T follicular helper cell (primary cell): ENCODE measurements at regions not wholly inside any gene's neighbourhood (a gene's known extent, or its start where the extent isn't known, plus 50 kb on each side); places are given as distances from the start of the nearest gene placed in this dataset.

ENCODE experiments used
- DNase-seq: peaks from one replicate; pipeline ENCODE4 v3.0.0-alpha.2; 2020; ENCODE audit warnings: low read depth

DNA sequence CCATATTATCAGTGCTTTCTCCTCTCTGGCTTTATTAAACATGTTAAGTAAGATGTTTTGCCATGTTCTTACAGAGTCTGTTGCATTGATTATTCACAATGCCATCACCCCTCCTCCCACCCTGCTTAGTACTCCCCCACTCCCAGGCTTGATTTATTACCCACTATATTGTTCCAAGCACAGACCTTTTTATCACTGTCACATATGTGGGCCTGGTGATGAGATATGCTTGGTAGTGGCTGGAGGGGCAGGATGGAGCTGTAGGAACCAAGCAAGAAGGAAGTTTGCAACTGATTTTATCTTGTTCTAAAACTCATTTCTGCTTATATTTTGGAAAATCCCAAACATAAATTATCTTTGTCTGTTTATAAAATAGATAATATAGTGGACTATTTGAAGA lies 748.2 kb upstream of the CELF4 start:
- DNase-seq, result no peak

DNA sequence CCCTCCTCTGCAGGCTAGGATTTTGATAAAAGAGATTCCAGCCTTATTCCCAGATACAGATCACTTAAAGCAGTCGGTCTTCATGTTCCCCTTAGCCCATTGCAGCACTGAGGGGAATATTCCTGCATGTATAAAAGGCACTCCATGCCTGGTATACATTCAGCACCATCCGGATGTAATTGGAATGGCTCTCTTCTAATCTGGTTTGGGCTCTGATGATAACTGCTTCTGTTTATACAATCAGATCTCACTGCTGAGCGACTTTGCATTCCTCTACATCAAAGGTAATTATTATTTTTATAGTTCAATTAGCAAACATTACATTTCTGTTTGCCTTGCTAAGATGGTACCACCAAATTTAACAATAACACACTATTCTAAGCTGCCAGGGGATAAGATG lies 746.9 kb upstream of the CELF4 start:
- no peak for DNase-seq

DNA sequence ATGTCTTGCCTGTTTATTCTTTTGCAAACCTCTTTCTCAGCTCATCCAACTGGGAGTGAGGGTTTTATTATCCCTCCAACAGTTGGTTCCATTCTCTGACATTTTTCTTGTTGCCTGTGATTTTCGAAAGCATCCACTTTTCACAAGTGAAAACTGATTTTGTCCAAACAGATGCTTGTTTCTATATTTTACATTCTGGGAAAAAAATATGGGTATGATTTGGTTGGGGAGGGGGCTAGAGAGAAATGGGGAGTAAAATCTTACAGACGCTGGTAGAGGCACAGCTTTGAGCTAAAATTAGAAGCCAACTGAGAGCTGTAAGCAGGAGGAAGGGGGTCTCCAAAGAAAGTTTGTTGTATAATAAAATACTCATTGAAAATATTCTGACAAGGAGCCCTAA lies 745.3 kb upstream of the CELF4 start:
- no peak for DNase-seq

DNA sequence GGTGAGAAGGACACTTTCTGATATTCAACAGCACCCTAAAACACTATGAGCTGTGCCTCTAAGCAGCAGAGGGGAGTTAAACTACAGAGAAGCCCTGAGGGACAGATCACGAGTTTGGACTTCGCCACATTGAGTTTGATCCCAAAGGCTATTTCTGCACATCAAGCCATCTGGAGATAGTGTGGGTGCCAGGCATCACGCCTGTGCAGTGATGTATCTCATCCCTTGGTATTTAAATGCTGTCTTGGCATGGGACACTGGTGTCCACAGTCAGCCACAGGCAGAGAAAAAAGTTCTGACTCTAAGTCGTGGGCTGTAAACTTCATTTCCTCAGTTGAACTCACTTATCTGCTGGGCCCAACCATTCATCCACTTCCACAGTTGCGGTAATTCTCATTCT lies 742.3 kb upstream of the CELF4 start:
- DNase-seq, result no peak

DNA sequence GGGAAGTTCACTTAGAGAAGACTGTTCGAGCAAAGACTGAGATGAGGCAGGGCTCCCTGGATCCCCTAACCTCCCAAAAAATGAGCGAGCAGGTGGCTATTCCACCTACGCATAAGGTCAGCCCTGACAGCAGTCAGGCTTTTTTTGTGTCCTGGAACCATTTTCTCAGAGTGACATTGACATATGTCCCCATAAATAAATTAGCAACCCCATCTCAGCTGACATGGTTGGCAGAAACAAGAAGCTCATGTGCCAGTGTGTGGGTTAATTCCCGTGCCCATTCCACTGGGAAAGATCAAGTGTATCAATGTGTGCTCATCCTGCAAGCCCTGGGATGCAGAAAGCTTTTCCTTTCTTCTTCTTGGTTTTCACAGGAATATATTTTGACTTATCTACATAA lies 740.4 kb upstream of the CELF4 start:
- no peak for DNase-seq

DNA sequence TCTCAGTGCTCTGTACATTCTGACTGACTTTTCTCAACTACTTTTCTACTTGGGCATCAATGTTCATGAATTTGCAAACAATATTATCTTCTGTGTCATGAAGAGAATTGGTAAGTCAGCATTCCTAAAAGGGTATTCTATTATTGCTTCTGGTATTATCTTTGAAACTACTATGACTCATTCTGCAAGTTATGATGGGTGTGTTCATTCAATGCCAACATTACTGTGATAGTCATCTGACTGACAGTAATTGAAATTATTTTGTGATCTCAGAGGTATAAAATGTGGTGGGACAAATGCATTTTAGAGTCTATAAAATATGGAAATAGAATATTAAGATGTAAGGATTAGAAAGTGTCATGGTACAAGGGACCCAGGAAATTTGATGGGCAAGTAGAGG lies 736.0 kb upstream of the CELF4 start:
- DNase-seq, result no peak

DNA sequence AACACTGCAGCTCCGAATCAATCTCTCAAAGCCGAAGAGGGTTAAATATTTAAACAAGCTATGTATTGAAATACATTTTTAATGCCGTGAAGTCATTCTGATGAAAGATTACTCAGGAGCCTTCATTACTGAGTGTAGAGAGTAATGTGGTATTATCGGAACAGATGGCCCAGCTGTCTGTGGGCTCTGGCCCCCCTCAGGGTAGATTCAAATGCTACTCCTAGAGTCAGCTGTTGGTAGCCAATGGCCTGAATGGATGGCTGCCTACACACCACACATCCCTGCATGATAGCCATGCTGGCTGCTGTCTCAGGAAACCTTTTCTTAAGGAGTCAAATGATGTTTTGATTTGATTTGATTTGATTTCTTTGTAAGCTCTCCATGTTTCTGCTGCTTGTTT lies 732.3 kb upstream of the CELF4 start:
- DNase-seq, result no peak

DNA sequence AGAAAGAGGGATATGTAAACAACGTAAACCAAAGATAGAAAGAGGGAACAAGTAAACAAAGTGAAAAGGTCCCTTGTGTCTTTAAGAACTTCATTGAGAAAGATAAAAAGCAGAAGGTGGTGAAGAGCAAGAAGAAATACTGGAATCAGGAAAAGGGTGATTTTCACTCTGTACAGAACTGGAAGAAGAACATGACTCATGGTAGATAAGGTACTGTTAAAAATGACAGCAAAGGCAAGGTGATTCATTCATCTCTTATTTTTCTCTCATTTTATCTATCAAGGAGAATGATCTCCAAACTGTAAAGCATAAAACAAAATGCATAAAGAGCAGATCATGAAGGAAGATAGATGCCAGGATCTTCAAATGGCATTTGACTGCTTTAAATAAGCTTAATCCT lies 724.6 kb upstream of the CELF4 start:
- DNase-seq, result no peak

DNA sequence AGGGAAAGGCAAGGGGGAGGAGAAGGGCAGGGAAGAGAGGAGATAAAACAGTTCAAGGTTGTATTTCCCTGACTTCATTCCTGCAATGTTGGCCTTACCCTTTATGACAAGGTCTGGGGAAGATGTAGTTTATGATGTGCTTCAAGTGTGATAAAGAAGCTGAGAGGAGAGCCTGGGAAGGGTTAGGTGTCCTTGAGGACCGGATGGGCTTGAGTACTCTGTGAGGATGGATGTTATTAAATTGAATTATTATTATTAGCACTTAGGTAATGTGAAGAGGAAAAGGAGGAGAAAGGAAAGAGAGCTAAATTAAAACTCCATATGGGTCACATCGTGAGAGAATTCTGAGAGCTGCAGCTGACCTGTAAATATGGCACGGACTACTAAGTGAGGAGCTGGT lies 719.4 kb upstream of the CELF4 start:
- no peak for DNase-seq

DNA sequence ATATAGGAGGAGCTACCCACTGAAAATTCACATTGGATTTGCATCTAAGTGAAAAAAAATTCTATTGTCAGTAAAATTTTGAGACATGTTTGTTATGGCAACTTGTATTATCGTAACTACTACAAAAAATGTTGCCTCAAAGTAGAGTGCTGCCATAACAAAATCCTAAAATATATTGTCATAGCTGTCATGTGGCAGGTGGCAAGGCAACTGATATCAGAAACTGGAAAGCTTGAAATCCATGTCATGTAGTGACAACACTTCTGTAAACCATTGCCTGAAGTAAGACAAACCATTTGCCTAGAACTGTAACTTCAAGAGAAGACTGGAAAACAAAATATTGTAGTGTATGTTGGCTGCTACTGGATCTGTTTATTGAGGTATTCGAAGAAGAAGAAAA lies 697.5 kb upstream of the CELF4 start:
- DNase-seq, result no peak

DNA sequence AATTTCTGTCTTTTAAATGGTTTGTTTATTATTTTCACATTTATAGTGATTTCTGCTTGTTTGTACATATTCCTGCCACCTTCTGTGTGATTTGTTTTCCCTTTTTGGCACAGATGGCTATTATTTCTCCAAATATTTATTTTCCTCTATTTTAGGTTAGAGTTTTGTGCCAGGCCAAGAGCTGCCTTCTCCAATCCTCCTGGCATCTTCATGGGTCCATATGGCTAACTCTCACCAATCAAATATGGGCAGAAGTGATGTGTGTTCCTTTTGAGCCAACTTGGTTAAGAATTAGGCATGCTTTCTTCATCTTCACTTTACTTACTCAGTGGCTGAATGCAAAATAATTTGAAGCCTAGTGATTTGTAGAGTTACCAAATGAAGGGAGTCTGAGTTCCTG lies 697.1 kb upstream of the CELF4 start:
- no peak for DNase-seq

DNA sequence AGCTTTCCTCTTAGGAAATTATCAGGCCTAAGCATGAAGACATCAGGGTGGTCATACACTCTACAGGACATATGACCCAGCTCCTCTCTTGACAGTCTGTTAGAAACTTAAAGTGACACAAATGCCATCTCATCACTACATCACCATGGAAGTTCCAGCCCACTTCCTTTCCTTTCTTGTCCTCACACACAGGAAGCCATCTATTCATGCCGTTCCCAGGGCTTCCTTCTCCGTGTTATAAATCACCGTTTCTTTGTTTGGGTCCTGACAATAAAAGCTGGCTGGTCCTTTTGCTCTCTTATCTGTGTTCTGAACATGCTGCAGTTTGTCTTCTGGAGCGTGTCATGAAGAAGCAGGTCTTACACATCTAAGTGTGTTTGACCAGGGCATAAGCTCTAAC lies 692.1 kb upstream of the CELF4 start:
- no peak for DNase-seq

DNA sequence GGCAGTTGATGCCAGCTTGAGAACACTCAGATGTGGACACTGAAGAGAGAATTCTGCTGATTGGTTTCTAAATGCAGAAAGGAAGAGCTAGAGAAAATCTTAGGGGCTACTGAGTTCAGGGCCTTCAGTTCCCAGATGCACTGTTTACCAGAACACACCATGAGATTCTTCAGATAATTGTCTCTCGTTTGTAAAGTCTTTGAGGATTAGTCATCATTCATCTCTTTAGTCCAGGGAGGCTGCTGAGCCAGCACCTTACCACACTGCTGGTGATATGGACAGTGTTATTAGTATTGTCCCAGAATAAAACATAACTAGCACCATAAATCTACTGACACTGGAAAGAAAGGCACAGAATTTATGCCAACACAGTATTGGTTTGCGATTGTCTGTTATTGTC lies 690.8 kb upstream of the CELF4 start:
- DNase-seq, result no peak

DNA sequence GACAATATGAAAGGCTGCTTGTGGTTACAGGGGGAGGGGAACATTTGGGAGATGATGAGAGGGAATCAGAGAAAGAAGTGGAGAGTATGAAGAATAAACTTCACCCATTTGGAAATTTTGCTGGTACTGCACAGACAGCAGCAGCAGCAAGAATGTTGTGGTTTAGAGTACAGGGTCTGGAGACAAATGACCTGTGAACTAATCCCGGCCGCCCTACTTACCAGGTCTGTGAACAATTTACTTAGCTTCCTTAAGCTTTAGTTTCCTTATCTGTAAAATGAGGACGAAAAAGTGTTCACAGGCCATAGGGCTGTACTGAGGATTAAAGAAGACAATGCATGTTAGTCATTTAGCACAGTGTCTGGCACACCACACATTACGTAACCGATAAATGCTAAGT lies 685.4 kb upstream of the CELF4 start:
- DNase-seq, result no peak

DNA sequence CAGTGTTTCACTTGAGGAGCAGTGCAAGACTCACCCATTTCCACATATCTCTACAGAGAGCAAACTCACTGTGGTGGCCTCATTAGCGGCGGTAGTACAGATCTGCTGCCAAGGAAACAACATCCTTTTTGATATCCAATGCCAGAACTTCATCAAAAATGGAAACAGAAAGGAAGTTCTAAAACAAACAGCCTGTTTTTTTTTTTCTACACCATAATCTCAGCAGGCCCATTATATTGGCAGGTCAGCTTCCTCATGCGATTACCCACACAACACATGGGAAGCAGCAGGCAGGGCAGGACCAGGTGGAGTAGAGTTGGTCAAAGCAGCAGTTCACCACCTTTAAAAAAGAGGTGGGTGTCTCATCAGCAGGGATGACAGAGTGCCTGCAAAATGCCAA lies 678.9 kb upstream of the CELF4 start:
- no peak for DNase-seq

DNA sequence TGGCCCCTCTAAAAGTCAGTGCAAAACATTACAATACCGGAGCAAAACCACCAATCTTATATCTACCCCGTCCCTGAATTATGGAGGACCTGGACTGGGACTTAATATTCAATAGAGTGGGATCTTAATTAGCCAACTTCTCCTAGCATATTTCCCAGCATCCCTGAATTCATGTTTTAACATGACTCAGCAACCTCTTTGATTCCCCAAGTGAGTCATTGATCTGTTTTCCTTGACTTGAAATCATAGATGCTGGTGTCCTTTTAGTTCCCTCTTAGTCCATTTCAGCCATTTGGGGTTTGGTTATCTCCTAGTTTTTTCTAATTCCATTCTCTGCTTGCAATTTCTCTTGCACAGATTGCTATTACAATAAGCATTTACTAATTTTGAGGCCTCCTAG lies 677.7 kb upstream of the CELF4 start:
- no peak for DNase-seq

DNA sequence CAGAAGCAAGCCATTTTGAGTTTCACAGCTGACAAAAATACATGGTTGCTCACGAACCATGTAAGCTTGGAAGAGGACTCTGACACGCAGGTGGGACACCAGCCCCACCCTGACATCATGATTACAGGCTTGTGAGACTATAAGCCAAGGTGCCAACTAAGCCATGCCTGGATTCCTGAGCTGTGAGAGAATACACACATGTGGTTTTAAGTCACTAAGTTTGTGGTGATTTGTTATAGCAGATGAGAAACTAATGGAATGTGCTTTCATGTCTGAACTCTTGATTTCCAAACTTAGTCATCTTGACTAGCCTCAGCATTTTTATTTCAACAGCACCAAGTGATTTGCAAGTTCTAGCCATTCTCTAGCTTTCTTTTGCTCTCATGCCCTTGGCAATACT lies 676.1 kb upstream of the CELF4 start:
- DNase-seq, result no peak

DNA sequence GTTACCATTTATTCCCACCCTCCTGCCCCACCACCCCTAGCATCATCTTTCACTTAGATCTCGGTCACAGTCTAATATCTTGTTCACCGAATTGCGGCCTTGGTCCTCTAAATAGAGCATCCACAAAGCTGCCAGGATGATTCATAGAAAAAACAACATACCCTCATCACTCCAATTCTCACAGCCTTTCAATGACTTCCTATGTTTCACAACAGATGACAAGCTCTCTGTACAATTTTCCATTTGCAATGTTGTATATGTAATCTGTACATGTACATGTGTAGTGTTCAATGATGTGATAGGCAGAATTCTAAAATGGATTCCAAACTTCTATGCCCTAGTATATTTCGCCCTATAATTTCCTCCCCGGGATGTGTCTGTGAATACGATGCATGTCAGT lies 675.6 kb upstream of the CELF4 start:
- DNase-seq, result no peak

DNA sequence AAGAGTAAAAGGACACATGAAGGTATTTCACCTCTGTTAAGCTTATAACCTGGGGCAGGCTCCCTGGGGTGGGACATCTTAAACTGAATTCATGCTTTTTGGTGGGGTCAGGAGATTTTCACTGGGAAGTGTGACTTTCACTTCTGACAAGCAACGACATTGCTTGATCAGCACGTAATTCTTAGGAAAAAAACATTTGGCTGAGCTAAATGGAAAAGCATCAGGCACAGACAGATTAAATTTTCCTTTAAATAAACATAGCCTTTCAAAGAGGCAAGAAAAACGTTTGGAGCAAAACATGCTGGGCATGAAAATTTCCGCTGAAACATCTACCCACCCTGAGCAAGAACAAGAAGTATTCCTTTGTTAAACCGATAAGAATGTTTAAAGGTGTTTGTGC lies 674.0 kb upstream of the CELF4 start:
- no peak for DNase-seq

DNA sequence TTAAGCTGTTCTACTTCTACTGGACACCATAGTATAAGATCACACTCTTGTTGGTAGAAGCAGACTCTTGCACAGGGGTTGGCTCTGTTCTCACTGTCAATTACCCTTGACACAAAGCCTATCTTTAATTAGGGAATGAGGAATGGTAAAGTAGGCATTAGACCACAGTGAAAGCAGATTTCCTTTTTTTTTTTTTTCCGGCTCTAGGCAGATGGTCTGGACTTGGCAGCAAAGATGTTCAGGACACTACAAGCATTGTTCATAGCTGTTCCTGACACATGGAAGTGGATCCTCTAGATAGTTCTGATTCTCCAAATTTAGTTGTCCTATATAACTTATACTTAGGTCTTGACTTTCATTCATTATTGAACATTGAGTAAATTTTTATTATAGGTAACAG lies 672.2 kb upstream of the CELF4 start:
- no peak for DNase-seq

DNA sequence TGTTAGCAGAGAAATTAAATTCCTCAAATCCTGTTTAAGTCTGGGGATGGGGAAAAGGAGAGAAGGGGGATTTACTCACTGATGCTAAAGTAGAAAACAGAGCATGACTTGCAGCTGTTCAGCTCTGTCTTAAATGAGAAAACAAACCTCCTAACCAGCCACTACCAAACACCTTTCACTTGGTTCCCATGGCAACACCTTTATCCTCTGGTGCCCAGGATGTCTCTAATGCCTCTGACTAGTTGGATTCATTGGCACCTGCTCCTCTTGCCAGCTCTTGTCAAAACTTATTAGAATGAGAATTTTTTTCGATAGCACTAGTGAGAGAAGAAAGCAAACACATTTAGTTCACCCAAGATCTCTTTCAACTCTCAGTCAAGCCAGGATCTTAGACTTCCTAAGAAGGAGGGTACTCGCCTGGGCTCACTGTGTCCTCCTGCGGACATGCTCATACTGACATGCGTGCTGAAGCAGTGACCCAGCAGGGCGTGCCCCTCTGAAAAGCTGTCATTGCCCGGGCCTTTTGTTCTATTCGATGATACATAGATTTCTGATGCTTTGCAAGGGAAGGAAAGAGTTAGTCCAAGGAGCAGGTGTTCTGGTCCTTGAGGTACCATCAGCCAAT lies 656.0 kb upstream of the CELF4 start:
- DNase-seq, result no peak

DNA sequence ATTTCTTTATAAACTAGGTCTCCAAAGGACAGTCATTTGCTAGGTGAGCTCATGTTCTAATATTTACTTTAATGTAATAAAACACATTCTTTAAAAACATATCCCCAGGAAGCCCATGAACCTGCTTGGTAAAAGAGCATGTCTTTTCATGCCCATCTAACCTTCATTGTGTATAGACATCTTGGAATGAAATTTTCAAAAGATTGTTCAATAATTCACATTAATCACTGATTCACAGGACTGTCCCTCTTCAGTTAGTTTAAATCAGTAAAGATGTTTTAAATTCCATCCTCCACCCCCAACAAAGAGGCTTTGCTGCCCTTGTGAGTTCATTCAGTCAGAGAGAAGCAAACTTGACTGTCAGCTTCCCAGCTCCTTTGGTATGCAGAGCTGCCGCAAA lies 633.4 kb upstream of the CELF4 start:
- no peak for DNase-seq

DNA sequence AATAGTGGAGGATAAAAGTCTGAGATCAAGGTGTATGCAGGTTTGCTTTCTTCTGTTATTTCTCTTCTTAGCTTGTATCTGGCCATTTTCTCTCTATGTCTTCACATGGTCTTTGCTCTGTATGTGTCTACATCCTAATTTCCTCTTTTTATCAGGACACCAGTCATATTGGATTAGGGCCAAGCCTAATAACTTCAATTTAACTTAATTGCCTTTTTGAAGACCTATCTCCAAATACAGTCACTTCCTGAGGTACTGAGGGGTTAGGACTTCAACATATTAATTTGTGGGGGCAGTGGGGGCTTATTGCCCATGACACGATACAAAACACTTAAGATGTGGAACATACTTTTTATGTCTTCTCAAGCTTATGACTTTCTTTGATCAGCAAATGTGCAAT lies 632.9 kb upstream of the CELF4 start:
- DNase-seq, result no peak

DNA sequence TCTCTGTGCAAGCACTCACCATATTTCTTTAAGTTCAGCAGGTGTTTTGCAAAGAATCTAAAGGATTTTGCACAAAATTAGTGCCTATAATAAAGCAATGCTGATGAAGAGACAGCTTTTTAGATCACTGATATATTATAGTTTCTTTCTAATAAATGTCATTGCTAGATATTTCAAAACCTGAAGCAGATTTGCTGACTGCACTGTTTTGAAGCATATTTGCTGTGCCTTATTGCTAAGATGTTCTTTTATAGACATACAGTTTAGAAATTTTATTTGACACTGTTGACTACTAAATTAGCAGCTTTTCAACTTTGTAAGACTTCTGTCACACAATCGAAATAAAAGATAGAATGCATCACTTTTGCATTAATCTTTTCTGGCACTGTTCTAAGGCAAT lies 620.9 kb upstream of the CELF4 start:
- no peak for DNase-seq

DNA sequence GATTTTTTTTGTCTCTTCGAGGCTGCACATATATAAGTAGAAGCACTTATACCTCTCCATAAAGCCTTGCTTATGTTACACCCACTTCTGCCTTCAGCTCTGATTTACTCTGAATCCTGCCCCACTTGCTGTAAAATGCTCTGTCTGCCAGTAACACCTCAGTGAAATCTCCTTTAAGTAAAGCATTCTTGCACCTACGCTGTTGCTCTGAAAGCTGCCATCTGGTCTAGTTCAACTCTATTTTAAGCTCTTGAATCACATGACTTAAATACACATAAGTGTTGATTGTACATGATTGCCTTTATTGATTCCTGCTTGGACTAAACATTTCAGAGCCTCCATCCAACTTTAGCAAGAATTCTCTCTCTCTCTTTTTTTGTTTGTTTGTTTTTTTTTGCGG lies 609.0 kb upstream of the CELF4 start:
- DNase-seq, result no peak
